ENCODE measurements at regions not wholly inside any gene's neighbourhood (a gene's known extent, or its start where the extent isn't known, plus 50 kb on each side); places are given as distances from the start of the nearest gene placed in this dataset.
"Not testable (repeated sequence)": the region's sequence is repeated elsewhere in the genome, so short reads cannot be mapped to it uniquely, and the experiment has no call there.

DNA sequence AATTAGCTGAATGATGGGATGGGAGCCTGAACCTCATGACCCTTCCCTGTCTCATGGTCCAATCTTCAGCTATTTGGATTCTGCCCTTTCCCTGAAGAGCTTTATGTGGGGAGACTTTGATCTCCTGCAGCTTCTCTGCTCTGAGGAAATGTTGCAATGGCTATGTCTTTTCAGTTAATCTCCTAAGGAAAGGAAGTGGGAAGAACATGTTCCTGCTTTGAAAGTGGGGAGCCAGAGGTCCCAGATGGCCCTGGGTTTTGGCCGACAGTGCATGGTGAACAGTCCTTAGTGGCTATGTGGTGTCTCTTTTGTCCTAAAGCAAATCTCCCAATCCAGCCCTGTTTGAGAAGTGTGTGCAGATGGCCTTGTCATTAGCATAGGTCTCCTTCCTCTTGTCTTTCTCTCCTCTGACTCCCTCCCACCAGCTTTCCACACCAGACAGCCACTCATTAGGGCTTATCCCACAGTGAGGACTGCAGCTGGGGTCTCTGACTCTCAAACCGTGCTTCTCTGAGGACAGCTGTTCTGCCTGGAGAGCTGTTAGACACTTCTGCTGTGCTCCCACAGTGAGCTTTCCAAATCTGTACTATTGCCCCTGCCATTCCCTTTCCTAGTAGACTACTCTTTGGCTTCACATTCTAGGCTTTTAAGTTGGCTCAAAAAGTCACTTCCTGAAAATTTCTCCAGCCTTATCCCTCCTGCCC lies 365.8 kb upstream of the UMPS start:
- POLR2A ChIA-PET: no interaction called here
- no peaks in the 10 kb centered on the region for H3K36me3 ChIP-seq (ENCODE audit: control insufficient read depth in 2 of 2, extremely low read depth in 1 of 2, insufficient read depth in 1 of 2, low read length in 1 of 2)
- no peaks in the 10 kb centered on the region for H3K36me3 Mint-ChIP-seq
- H3K4me1 ChIP-seq (ENCODE audit: control insufficient read depth in 1 of 2, extremely low read depth in 1 of 2, insufficient read depth in 2 of 2, low read length in 2 of 2): no peaks in the 10 kb centered on the region
- DNase-seq (no peak), ATAC-seq (replicated peaks in 1 of 4) (no peak)
- no peaks in the 10 kb centered on the region for H3K9me3 ChIP-seq
- H3K27ac Mint-ChIP-seq: no peak overlapping the region
- 45% methylated on average over 1 of the region's 2 CpGs for WGBS (ENCODE audit: insufficient coverage)
- CTCF ChIA-PET: no interaction called here
- no peak overlapping the region for H3K4me3 ChIP-seq (ENCODE audit: control insufficient read depth in 1 of 2, extremely low read depth in 1 of 2, low read length in 1 of 2)
- peaks cover 4 to 10% of the 10 kb centered on the region in 2 donors for H3K27me3 Mint-ChIP-seq
- no peaks in the 10 kb centered on the region for H3K9me3 Mint-ChIP-seq
- H3K27ac ChIP-seq (ENCODE audit: low read length): no peak overlapping the region
- H3K27me3 ChIP-seq (replicated peaks in 1 of 2; ENCODE audit: control insufficient read depth in 2 of 2, extremely low read depth in 1 of 2, insufficient read depth in 2 of 2, low read length in 1 of 2): peaks cover 0 to 9% of the 10 kb centered on the region in 2 experiments
- H3K4me3 Mint-ChIP-seq: no peak overlapping the region
- no peaks in the 10 kb centered on the region for H3K4me1 Mint-ChIP-seq

DNA sequence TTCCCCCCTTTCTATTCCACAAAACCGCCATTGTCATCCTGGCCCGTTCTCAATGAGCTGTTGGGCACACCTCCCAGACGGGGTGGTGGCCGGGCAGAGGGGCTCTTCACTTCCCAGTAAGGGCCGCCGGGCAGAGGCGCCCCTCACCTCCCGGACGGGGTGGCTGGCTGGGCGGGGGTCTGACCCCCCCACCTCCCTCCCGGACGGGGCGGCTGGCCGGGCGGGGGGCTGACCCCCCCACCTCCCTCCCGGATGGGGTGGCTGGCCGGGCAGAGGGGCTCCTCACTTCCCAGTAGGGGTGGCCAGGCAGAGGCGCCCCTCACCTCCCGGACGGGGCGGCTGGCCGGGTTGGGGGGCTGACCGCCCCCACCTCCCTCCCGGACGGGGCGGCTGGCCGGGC lies 363.6 kb upstream of the UMPS start:
- H3K4me1 Mint-ChIP-seq; H3K4me1 ChIP-seq (ENCODE audit: control insufficient read depth in 1 of 2, extremely low read depth in 1 of 2, insufficient read depth in 2 of 2, low read length in 2 of 2); H3K36me3 ChIP-seq (ENCODE audit: control insufficient read depth in 2 of 2, extremely low read depth in 1 of 2, insufficient read depth in 1 of 2, low read length in 1 of 2); H3K4me3 Mint-ChIP-seq; H3K9me3 ChIP-seq; H3K27me3 ChIP-seq (replicated peaks in 1 of 2; ENCODE audit: control insufficient read depth in 2 of 2, extremely low read depth in 1 of 2, insufficient read depth in 2 of 2, low read length in 1 of 2); H3K27ac Mint-ChIP-seq; H3K9me3 Mint-ChIP-seq; H3K27me3 Mint-ChIP-seq; POLR2A ChIA-PET; H3K4me3 ChIP-seq (ENCODE audit: control insufficient read depth in 1 of 2, extremely low read depth in 1 of 2, low read length in 1 of 2); ATAC-seq (replicated peaks in 1 of 4); H3K36me3 Mint-ChIP-seq; DNase-seq; H3K27ac ChIP-seq (ENCODE audit: low read length); CTCF ChIA-PET: not testable (repeated sequence)
- WGBS (ENCODE audit: insufficient coverage): no CpG with 5 or more reads among the region's 27 CpGs

DNA sequence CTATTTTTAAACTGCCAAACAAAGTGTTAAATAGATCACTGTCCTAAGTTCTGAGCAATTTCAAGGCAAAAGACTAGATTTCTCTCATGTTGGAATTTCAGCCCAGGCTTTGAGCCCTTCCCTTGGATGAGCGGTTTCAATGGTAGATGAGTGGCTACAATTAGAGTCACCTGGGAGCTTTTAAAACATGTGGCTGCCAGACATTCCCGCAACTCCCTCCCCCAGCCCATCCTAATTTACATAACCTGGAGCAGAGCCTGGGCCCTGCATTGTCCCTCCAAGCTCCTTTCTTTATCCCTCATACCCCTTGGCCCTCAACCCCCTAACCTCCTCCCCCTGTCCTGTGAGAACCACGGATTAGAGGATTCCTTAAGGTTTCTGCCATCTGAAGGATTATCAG lies 357.5 kb upstream of the UMPS start:
- DNase-seq (no peak), ATAC-seq (replicated peaks in 1 of 4) (no peak)
- Mint-ChIP-seq H3K9me3 (no peaks in the 10 kb centered on the region), H3K4me3 (no peak overlapping the region), H3K27ac (no peak overlapping the region), H3K36me3 (no peaks in the 10 kb centered on the region), H3K4me1 (no peaks in the 10 kb centered on the region), H3K27me3 (peaks cover 3 to 5% of the 10 kb centered on the region in 2 donors)
- ChIA-PET POLR2A (no interaction called here), CTCF (no interaction called here)
- 100% methylated on average over 1 of the region's 3 CpGs for WGBS (ENCODE audit: insufficient coverage)
- Histone ChIP-seq H3K27ac (ENCODE audit: low read length) (no peak overlapping the region), H3K36me3 (ENCODE audit: control insufficient read depth in 2 of 2, extremely low read depth in 1 of 2, insufficient read depth in 1 of 2, low read length in 1 of 2) (no peaks in the 10 kb centered on the region), H3K9me3 (no peaks in the 10 kb centered on the region), H3K27me3 (replicated peaks in 1 of 2; ENCODE audit: control insufficient read depth in 2 of 2, extremely low read depth in 1 of 2, insufficient read depth in 2 of 2, low read length in 1 of 2) (peaks cover 0 to 5% of the 10 kb centered on the region in 2 experiments), H3K4me3 (ENCODE audit: control insufficient read depth in 1 of 2, extremely low read depth in 1 of 2, low read length in 1 of 2) (no peak overlapping the region), H3K4me1 (ENCODE audit: control insufficient read depth in 1 of 2, extremely low read depth in 1 of 2, insufficient read depth in 2 of 2, low read length in 2 of 2) (no peaks in the 10 kb centered on the region)

DNA sequence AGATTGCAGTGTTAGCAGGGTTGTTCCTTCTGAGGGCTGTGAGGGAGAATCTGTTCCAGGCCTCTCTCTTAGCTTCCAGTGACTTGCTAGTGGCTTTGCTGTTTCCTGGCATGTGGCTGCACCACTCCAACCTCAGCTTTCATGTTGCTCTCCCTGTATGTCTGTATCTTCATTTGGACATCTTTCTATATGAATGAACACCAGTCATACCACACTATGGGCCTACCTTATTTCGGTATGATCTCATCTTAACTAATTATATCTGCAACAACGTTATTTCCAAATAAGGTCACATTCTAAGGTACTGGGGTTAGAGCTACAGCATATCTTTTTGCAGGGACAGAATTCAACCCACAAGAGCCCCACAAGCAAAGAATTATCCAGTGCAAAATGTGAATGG lies 356.7 kb upstream of the UMPS start:
- ATAC-seq (replicated peaks in 1 of 4) (no peak), DNase-seq (no peak)
- H3K27ac ChIP-seq (ENCODE audit: low read length): no peak overlapping the region
- H3K4me3 Mint-ChIP-seq: no peak overlapping the region
- H3K4me1 ChIP-seq (ENCODE audit: control insufficient read depth in 1 of 2, extremely low read depth in 1 of 2, insufficient read depth in 2 of 2, low read length in 2 of 2): no peaks in the 10 kb centered on the region
- WGBS (ENCODE audit: insufficient coverage): 80% methylated on average over 2 of the region's 2 CpGs
- no peaks in the 10 kb centered on the region for H3K36me3 Mint-ChIP-seq
- ChIA-PET POLR2A (no interaction called here), CTCF (no interaction called here)
- H3K36me3 ChIP-seq (ENCODE audit: control insufficient read depth in 2 of 2, extremely low read depth in 1 of 2, insufficient read depth in 1 of 2, low read length in 1 of 2): no peaks in the 10 kb centered on the region
- no peaks in the 10 kb centered on the region for H3K9me3 ChIP-seq
- H3K9me3 Mint-ChIP-seq: no peaks in the 10 kb centered on the region
- no peaks in the 10 kb centered on the region for H3K4me1 Mint-ChIP-seq
- H3K27me3 ChIP-seq (replicated peaks in 1 of 2; ENCODE audit: control insufficient read depth in 2 of 2, extremely low read depth in 1 of 2, insufficient read depth in 2 of 2, low read length in 1 of 2): peaks cover 0 to 5% of the 10 kb centered on the region in 2 experiments
- H3K4me3 ChIP-seq (ENCODE audit: control insufficient read depth in 1 of 2, extremely low read depth in 1 of 2, low read length in 1 of 2): no peak overlapping the region
- H3K27me3 Mint-ChIP-seq: peaks cover 3 to 5% of the 10 kb centered on the region in 2 donors
- H3K27ac Mint-ChIP-seq: no peak overlapping the region

DNA sequence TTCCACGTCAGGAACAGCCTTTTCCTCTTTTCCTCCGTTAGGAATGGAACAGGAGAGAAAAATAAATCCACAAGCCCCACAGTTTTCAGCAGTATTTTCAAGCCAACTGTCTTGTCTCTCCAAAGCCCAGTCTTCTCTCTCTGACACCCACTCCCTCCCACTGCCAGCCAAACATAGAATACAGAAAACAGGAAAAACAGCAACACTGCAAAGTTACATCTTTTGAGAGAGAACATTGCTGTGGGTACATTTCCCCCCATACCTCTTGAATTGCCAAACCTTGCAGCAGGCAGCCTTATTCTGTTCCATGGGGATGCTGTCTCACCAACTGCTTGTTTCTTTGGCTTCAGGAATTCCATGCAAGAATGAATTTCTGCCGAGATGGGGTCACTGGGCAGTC lies 355.7 kb upstream of the UMPS start:
- POLR2A ChIA-PET: no interaction called here
- no peak overlapping the region for H3K4me3 Mint-ChIP-seq

DNA sequence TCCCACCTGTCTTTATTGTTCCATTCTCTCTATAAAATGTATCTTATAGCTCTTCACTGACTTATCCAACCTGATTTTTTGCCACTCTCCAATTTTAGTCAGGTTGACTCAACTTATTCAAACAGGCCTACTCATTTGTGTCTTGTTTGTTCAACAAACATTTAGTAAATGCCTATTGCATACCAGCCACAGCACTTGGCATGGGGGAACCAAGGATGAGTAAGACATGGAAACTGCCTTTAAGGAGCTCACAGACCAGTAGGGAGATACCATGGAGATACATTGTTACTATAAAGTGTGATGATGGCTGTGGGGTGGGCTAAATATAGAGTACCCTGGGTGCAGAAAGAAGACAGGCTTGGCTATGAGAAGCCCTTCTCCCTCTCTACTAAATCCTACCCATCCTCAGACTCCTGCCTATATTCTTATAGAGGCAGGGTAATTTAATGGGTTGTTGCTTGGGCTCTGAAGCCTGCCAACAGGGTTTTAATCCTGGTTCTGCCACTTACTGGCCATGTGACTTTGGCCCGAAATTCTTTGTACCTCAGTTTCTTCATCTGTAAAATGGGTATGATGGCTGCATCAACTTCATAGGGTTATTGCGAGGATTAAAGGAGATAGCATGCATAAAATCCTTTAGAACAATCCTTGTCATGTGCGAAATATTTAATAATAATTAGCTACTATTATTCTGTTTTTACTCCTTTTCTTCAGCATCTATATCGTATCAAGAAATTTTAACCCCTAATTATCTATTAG lies 348.5 kb upstream of the UMPS start:
- H3K9me3 ChIP-seq: no peaks in the 10 kb centered on the region
- no peaks in the 10 kb centered on the region for H3K4me1 ChIP-seq (ENCODE audit: control insufficient read depth in 1 of 2, extremely low read depth in 1 of 2, insufficient read depth in 2 of 2, low read length in 2 of 2)
- H3K27ac ChIP-seq (ENCODE audit: low read length): no peak overlapping the region
- H3K27me3 ChIP-seq (replicated peaks in 1 of 2; ENCODE audit: control insufficient read depth in 2 of 2, extremely low read depth in 1 of 2, insufficient read depth in 2 of 2, low read length in 1 of 2): peaks cover 0 to 2% of the 10 kb centered on the region in 2 experiments
- no peaks in the 10 kb centered on the region for H3K36me3 Mint-ChIP-seq
- no CpG with 5 or more reads among the region's 4 CpGs for WGBS (ENCODE audit: insufficient coverage)
- no peaks in the 10 kb centered on the region for H3K4me1 Mint-ChIP-seq
- no peak for DNase-seq
- no peaks in the 10 kb centered on the region for H3K9me3 Mint-ChIP-seq
- no peak overlapping the region for H3K4me3 Mint-ChIP-seq
- ChIA-PET POLR2A (no interaction called here), CTCF (interaction anchor here in 1 of 2 donors (0.5 kb wide), 1 partner anchor 23 kb away, joined by 3 read pairs; no protein-coding TSS in a partner anchor)
- no peak overlapping the region for H3K27ac Mint-ChIP-seq
- no peak overlapping the region for H3K4me3 ChIP-seq (ENCODE audit: control insufficient read depth in 1 of 2, extremely low read depth in 1 of 2, low read length in 1 of 2)
- ATAC-seq (replicated peaks in 1 of 4): no peak
- H3K36me3 ChIP-seq (ENCODE audit: control insufficient read depth in 2 of 2, extremely low read depth in 1 of 2, insufficient read depth in 1 of 2, low read length in 1 of 2): no peaks in the 10 kb centered on the region
- peaks cover 15% of the 10 kb centered on the region in 2 donors for H3K27me3 Mint-ChIP-seq

More for the DNA sequence above, 355.7 kb upstream of the UMPS start:
- H3K9me3 ChIP-seq: no peaks in the 10 kb centered on the region
- ATAC-seq (replicated peaks in 1 of 4): no peak
- DNase-seq: no peak
- no peak overlapping the region for H3K27ac ChIP-seq (ENCODE audit: low read length)
- no peaks in the 10 kb centered on the region for H3K4me1 ChIP-seq (ENCODE audit: control insufficient read depth in 1 of 2, extremely low read depth in 1 of 2, insufficient read depth in 2 of 2, low read length in 2 of 2)
- H3K27ac Mint-ChIP-seq: no peak overlapping the region
- H3K27me3 Mint-ChIP-seq: peaks cover 3 to 5% of the 10 kb centered on the region in 2 donors
- H3K4me3 ChIP-seq (ENCODE audit: control insufficient read depth in 1 of 2, extremely low read depth in 1 of 2, low read length in 1 of 2): no peak overlapping the region
- H3K9me3 Mint-ChIP-seq: no peaks in the 10 kb centered on the region
- H3K36me3 ChIP-seq (ENCODE audit: control insufficient read depth in 2 of 2, extremely low read depth in 1 of 2, insufficient read depth in 1 of 2, low read length in 1 of 2): no peaks in the 10 kb centered on the region
- H3K36me3 Mint-ChIP-seq: no peaks in the 10 kb centered on the region
- CTCF ChIA-PET: no interaction called here
- no peaks in the 10 kb centered on the region for H3K4me1 Mint-ChIP-seq
- peaks cover 0 to 5% of the 10 kb centered on the region in 2 experiments for H3K27me3 ChIP-seq (replicated peaks in 1 of 2; ENCODE audit: control insufficient read depth in 2 of 2, extremely low read depth in 1 of 2, insufficient read depth in 2 of 2, low read length in 1 of 2)
- WGBS (ENCODE audit: insufficient coverage): no CpG with 5 or more reads among the region's 3 CpGs

Data from T-cell (primary cell).